Skin of body (tissue), 1 donor: ENCODE measurements at regions not wholly inside any gene's neighbourhood (a gene's known extent, or its start where the extent isn't known, plus 50 kb on each side); places are given as distances from the start of the nearest gene placed in this dataset.

Experiments
- DNase-seq: peaks from one replicate; lab custom pipeline; 2025; lab: John Stamatoyannopoulos, UW

DNA sequence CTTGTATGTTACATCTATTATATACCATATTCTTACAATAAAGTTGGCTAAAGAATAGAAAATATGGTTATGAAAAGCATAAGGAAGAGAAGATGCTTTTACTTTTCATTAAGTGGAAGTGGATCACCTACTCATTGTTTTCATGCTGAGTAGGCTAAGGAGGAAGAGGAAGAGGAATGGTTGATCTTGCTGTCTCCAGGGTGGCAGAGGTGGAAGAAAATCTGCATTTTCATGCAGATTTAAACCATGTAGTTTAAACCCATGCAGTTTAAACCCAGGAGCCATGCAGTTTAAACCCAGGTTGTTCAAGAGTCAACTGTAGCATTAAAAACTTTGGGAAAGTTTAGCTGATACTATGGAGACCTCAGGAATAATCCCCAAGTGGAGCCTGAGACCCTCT is 214.8 kb upstream of the NAALADL2 start:
- DNase-seq = no peak

DNA sequence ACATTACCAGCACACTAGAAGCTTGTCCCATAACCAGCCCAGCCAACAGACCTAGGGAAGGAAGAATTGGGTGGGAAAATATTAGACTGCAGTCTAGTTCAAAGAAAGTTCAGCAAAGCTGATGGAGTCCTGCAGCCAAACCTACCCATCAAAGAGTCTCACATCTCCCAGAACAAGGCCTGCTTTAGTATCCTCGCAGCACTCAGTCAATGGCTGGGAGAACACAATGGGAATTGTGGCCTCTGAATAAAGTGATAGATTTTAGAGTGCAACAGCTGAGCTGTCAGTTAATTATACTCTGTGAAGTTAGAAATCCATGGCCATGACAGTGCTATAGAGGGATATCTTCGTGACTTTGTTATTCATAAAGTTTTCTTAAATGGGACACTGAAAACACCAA is 207.2 kb upstream of the NAALADL2 start:
- no peak for DNase-seq

DNA sequence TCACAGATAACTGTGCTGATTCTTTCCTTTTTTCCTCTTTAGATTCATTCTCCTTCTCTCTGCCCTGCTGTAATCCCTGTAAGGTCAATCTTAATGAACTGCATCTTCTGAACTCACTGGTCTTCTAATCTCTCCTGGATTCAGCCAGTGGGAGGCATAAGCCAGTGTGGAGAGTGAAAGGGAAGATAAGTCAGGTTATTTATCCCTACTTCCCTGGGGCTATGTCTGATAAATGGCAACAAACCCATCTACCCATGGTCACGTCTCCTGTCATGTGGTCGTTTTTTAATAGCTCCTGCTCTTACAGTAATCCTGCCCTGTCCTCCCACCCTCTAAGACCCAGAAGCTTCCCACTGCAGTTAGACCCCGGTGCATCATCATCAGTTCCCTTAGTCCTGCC is 199.6 kb upstream of the NAALADL2 start:
- DNase-seq = no peak

GRCh38 chr3:174662653-174663052 is 196.5 kb upstream of the NAALADL2 start:
- no peak for DNase-seq

- no peak for DNase-seq
Observed at GRCh38 chr3:174667386-174667785, 191.7 kb upstream of the NAALADL2 start.

- DNase-seq = no peak
Observed at GRCh38 chr3:174675406-174675805, 183.7 kb upstream of the NAALADL2 start.

DNA sequence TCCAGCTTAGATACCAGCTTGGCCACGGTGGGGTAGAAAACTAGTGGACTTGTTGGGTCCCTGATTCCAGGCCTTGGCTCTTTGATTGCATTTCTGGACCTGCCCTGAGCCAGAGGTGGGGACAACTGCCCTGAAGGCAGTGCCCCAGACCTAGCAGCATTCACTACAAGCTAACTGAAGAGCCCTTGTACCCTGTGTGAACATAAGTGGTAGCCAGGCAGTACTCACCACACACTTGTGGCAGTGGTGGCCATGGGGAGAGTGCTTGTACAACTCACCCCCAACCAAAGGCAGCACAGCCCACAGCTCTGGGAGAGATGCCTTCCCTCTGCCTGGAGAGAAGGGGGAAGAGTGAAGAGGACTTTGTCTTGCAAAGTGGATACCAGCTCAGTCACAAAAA is 177.3 kb upstream of the NAALADL2 start:
- no peak for DNase-seq

DNA sequence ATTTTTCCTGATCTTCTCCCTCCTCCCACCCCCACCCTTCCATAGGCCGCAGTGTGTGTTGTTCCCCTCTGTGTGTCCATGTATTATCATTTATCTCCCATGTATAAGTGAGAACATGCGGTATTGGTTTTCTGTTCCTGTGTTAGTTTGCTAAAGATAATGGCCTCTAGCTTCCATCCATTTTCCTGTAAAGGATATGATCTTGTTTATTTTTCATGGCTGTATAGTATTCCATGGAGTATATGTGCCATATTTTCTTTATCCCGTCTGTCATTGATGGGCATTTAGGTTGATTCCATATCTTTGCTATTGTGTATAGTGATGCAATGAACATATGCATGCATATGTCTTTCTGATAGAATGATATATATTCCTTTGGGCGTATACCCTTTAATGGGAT is 173.3 kb upstream of the NAALADL2 start:
- no peak for DNase-seq

- no peak for DNase-seq
Observed at GRCh38 chr3:174697310-174697709, 161.8 kb upstream of the NAALADL2 start.

GRCh38 chr3:174700736-174701135 is 158.4 kb upstream of the NAALADL2 start:
- DNase-seq = no peak

DNA sequence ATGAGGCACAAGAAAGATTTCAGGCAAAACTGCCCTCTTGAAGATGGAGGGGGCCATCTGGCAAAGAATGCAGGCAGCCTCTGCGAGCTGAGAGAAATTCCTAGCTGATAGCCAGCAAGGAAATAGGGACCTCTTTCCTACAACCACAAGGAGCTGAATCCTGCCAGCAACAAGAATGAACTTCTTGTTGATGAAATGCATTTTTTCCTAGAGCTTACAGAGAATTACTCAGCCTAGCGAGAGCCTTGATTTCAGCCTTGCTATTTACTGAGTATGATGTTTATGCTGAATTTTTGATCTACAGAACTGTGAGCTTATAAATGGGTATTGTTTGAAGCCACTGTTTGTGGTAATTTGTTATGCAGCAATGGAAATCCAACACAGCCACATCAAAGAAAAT is 148.5 kb upstream of the NAALADL2 start:
- DNase-seq = no peak

DNA sequence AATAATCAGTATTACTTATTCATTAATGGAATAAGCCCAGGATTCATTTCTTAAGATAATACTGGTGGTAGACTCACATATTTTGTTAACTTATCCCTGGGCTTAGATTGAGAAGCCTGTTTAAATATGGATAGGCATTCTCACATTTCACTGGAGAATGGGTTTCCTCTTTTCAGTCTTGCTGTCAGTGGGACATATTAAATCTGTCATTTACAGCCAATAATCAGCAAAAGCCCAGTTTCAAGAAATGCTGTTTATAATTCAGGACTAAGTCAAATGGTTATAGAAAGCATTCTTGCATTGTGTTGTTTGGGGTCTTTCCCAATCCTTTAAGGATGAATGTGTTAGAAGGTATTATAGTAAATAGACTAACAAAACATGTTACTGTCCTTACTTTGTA is 143.7 kb upstream of the NAALADL2 start:
- no peak for DNase-seq

DNA sequence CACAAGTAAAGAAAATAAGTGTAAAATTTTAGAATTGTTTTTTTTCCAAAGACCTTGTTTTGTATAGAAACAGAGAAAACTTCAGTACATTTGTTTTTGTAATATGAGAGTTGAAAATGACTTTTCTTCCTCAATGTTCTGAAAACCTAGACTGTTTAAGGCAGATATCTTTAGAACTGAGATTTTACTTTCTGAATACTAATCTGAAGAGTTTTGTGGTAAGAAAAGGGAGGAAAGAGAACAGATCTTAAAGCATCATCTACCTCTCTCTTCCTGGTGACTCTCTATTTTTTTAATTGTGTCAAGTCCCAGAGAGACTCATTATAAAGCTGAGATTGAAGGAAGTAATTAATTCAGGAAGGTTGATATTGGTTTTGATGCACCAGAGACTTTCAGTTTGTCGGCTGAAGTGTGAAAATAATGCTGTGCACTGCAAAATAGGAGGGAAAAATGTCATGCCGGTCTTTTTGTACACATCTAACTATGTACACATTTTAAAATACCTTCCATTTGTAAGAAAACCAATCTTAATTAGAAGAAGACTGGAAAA is 142.1 kb upstream of the NAALADL2 start:
- DNase-seq = no peak

DNA sequence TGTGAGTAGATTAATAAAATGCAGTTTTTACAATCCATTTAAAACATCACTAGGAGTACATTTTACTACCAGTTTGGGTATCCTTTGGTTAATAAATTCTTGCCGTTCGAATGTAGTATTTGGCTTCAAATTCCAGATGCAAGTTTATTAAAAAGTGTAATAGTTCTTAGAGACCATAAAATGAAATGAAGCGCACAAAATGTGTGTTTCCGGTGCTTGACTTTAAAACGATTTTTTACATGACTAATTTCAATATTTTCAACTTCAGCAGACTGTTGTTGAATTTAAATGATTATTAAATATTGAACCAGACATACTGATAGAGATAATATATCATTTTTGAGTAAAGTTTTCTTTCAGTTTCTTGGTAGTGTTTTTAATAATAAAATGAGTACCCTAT is 138.4 kb upstream of the NAALADL2 start:
- no peak for DNase-seq

- DNase-seq = no peak
Observed at GRCh38 chr3:174725303-174725702, 133.8 kb upstream of the NAALADL2 start.

GRCh38 chr3:174737966-174738365 is 121.2 kb upstream of the NAALADL2 start:
- DNase-seq = no peak

DNA sequence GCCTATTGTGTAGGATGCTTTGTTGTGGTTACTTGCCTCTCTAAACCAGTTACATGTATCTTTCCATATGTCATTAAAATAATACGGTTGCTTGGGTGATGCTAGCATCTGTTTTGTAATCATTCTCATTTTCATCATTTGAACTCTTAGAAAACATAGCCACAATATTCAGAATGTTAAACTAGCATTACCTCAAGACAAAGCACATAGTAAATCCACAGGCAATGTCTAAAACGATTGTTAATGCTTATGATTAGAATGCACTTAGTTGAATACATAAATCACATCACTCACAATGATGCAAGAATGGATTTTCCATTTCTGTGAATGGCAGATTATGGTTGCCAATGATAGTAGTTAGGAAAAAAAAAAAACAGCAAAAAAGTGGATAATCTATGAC is 110.0 kb upstream of the NAALADL2 start:
- DNase-seq = no peak

GRCh38 chr3:174755833-174756829 is 103.0 kb upstream of the NAALADL2 start:
- no peak for DNase-seq

DNA sequence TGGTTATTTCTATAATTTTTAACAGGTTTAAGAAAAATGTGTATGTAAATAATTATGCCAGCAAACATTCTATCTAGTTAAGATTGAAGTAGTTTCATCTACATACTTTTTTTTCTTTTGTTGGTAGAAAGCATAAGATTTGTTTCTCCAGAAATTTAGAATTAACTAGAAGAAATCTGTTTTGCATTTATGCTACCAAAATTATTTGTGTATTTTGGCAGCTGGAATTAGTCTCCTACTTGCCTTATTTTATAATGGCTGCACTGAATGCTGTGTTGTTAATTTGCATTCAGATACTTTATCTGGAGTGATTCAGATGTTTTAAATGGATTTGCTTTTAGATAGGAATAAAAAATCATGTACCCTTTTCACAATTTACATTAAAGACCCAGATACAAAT is 100.2 kb upstream of the NAALADL2 start:
- DNase-seq = no peak

DNA sequence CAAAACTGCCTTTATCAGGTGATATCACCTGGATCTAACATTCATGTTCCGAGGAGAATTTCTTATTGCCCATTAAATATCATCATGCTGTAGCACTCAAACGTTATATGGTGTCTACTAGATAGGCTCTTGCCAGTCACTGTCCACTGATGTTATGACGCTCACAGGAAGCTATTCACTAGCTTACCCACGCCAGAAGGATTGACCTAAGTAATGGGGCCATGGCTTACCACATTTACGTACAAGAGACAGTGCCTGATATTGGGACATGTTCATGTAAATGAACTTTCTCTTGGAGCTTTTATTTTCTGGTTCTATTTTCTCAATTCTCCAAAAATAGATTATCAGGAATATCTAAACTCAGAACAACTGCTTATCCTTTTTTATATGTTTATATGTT is 91.7 kb upstream of the NAALADL2 start:
- DNase-seq = no peak

GRCh38 chr3:174767853-174768382 is 91.2 kb upstream of the NAALADL2 start:
- no peak for DNase-seq

DNA sequence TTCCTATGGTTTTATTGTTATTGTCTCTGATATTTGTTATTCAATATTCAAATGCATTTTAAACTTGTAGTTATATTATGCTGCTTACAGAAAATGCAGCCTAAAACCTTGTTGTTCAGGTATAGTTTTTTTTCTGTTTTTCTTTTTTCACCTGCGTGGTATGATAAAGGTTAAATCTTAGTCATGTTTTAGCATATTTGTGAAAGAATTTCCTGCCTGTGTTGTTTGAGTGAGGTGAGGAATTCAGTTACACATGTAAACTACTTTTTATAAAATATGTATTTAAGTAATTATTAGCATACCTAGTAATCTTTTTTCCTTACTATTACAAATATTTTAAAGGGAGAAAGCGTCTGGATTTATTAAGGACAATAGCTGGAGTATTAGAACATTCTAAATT is 90.0 kb upstream of the NAALADL2 start:
- DNase-seq = no peak

DNA sequence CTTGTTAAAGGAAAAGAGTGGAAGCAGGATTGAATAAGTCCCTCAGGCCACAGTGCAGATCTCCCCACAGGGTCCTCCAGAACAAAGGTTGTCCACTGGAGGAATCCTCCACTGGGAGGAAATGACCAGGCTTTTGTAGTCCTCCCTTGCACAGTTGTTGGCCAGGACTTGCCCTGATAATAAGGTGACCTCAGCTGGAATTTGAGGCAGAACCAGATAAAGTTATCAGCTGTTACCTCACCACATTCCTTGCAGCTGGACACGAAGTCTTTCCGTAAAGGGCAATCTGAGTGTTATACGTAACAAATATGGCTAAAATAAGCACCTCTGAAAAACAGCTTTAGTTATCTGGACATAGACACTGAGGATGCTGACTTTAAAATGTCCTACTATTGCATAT is 83.5 kb upstream of the NAALADL2 start:
- DNase-seq = no peak
